ENCODE measurements at regions not wholly inside any gene's neighbourhood (a gene's known extent, or its start where the extent isn't known, plus 50 kb on each side); places are given as distances from the start of the nearest gene placed in this dataset.

DNA sequence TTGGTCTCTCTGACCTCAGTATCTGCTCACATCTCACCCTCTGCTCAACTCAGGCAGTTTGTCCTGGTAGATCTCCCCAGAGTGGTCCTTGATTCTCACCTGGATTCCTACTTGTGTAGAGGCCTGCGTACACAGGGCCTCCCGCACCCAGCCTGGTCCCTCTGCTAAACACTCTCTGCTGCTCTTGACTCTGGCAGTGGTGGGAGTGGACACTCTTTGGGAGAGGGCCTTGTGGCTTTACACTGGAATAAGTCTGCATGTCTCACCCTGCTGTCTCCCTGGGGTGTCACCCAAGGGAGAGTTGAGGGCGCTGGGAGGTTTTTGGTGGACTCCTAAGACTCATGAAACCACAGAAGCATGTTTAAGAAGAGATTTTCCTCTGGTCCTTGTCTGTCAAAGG is 57.3 kb upstream of the ECI2 start:
- TF ChIP-seq, protein P1, sequence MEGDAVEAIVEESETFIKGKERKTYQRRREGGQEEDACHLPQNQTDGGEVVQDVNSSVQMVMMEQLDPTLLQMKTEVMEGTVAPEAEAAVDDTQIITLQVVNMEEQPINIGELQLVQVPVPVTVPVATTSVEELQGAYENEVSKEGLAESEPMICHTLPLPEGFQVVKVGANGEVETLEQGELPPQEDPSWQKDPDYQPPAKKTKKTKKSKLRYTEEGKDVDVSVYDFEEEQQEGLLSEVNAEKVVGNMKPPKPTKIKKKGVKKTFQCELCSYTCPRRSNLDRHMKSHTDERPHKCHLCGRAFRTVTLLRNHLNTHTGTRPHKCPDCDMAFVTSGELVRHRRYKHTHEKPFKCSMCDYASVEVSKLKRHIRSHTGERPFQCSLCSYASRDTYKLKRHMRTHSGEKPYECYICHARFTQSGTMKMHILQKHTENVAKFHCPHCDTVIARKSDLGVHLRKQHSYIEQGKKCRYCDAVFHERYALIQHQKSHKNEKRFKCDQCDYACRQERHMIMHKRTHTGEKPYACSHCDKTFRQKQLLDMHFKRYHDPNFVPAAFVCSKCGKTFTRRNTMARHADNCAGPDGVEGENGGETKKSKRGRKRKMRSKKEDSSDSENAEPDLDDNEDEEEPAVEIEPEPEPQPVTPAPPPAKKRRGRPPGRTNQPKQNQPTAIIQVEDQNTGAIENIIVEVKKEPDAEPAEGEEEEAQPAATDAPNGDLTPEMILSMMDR (conservative IDR thresholded peaks at IDR 0.05; ENCODE audit: low read length), result no peak
- TF ChIP-seq EZH2phosphoT487 (IDR thresholded peaks at IDR 0.05; ENCODE audit: borderline replicate concordance, low read depth, low read length), result no peak
